ENCODE measurements at regions not wholly inside any gene's neighbourhood (a gene's known extent, or its start where the extent isn't known, plus 50 kb on each side); places are given as distances from the start of the nearest gene placed in this dataset.

DNA sequence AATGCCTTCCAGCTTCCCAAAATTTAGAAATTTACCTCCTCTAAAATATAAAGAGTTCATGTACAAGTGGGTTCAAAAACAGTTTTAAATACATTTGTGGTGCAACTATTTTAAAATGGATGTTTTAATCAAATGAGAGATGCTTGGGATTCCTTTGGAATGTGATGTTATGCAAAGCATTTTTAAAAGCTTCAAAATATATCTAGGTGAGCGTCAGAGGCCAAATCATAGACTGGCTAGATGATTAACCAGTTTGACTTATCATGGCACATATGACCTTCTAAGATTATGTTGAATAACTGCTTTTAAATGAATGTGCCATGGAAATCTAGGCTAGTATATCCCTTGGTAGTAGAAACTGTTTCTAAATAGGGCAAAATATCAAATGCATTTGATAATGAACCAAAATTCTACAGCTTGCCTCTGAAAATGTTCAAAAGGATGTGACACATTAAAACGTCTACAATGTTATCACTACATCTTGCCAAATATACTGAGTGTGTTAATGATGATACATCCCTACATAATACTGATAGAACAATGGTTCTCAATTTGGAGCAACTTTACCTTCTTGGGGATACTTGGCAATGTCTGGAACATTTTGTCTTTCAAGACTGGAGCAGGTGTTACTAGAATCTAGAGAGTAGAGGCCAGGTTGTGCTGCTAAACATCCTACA is 650.9 kb upstream of the ADGRL2 start:
- H3K4me3 ChIP-seq (replicated peaks in 1 of 3; ENCODE audit: insufficient read depth in 1 of 3, low read depth in 2 of 3, low read length in 3 of 3), result no peak overlapping the region
- H3K4me1 ChIP-seq (ENCODE audit: insufficient read depth, low read length), result no peaks in the 10 kb centered on the region
- FAIRE-seq (no peak), DNase-seq (ENCODE audit: low spot score) (no peak), ATAC-seq (no peak)
- H3K9me3 ChIP-seq (ENCODE audit: low read length), result peaks cover 79% of the 10 kb centered on the region
- no peaks in the 10 kb centered on the region for H3K36me3 ChIP-seq (replicated peaks in 1 of 2; ENCODE audit: control insufficient read depth in 1 of 2, insufficient read depth in 2 of 2, low read length in 2 of 2)
- H3K27me3 ChIP-seq (ENCODE audit: control insufficient read depth in 1 of 2, insufficient read depth in 2 of 2, low read length in 2 of 2), result no peaks in the 10 kb centered on the region; a peak in 1 of 5 replicates
- H3K9ac ChIP-seq (ENCODE audit: insufficient read depth, low read depth, low read length), result no peak overlapping the region
- H2AFZ ChIP-seq (ENCODE audit: low read length), result no peak overlapping the region
- no TSS peak for BruUV-seq (replicated peaks)
- no peaks in the 10 kb centered on the region for H4K20me1 ChIP-seq (ENCODE audit: insufficient read depth, low read length)
- in situ Hi-C loops (cut with HindIII; ENCODE audit: extremely low pct_ligation_motif_present, low pct_unique_long_range_greater_than_20kb), result no loop called here
- CTCF ChIA-PET (ENCODE audit: low intra/inter-chr PET ratio, low total read pairs), result no interaction called here
- WGBS (ENCODE audit: low lambda C conversion rate), result 3% methylated on average over 2 of the region's 2 CpGs
- TF ChIP-seq GATAD1 (CRISPR knock-in tag; IDR thresholded peaks at IDR 0.05), result no peak
- TF ChIP-seq ZEB1 (IDR thresholded peaks at IDR 0.05; ENCODE audit: insufficient replicate concordance, low read depth), result no peak
- TF ChIP-seq SP5 (CRISPR knock-in tag; IDR thresholded peaks at IDR 0.05; ENCODE audit: borderline replicate concordance, low read depth), result no peak
- no peak for TF ChIP-seq BRCA1 (CRISPR knock-in tag; IDR thresholded peaks at IDR 0.05)
- TF ChIP-seq ZNF343 (CRISPR knock-in tag; IDR thresholded peaks at IDR 0.05), result no peak
- TF ChIP-seq MEF2D (CRISPR knock-in tag; IDR thresholded peaks at IDR 0.05), result no peak
- TF ChIP-seq ZNF709 (CRISPR knock-in tag; IDR thresholded peaks at IDR 0.05), result no peak
- TF ChIP-seq AKAP8 (CRISPR knock-in tag; IDR thresholded peaks at IDR 0.05), result no peak
- TF ChIP-seq, protein P1, sequence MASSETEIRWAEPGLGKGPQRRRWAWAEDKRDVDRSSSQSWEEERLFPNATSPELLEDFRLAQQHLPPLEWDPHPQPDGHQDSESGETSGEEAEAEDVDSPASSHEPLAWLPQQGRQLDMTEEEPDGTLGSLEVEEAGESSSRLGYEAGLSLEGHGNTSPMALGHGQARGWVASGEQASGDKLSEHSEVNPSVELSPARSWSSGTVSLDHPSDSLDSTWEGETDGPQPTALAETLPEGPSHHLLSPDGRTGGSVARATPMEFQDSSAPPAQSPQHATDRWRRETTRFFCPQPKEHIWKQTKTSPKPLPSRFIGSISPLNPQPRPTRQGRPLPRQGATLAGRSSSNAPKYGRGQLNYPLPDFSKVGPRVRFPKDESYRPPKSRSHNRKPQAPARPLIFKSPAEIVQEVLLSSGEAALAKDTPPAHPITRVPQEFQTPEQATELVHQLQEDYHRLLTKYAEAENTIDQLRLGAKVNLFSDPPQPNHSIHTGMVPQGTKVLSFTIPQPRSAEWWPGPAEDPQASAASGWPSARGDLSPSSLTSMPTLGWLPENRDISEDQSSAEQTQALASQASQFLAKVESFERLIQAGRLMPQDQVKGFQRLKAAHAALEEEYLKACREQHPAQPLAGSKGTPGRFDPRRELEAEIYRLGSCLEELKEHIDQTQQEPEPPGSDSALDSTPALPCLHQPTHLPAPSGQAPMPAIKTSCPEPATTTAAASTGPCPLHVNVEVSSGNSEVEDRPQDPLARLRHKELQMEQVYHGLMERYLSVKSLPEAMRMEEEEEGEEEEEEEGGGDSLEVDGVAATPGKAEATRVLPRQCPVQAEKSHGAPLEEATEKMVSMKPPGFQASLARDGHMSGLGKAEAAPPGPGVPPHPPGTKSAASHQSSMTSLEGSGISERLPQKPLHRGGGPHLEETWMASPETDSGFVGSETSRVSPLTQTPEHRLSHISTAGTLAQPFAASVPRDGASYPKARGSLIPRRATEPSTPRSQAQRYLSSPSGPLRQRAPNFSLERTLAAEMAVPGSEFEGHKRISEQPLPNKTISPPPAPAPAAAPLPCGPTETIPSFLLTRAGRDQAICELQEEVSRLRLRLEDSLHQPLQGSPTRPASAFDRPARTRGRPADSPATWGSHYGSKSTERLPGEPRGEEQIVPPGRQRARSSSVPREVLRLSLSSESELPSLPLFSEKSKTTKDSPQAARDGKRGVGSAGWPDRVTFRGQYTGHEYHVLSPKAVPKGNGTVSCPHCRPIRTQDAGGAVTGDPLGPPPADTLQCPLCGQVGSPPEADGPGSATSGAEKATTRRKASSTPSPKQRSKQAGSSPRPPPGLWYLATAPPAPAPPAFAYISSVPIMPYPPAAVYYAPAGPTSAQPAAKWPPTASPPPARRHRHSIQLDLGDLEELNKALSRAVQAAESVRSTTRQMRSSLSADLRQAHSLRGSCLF (CRISPR knock-in tag; IDR thresholded peaks at IDR 0.05; ENCODE audit: borderline replicate concordance), result no peak
- TF ChIP-seq, protein P2, sequence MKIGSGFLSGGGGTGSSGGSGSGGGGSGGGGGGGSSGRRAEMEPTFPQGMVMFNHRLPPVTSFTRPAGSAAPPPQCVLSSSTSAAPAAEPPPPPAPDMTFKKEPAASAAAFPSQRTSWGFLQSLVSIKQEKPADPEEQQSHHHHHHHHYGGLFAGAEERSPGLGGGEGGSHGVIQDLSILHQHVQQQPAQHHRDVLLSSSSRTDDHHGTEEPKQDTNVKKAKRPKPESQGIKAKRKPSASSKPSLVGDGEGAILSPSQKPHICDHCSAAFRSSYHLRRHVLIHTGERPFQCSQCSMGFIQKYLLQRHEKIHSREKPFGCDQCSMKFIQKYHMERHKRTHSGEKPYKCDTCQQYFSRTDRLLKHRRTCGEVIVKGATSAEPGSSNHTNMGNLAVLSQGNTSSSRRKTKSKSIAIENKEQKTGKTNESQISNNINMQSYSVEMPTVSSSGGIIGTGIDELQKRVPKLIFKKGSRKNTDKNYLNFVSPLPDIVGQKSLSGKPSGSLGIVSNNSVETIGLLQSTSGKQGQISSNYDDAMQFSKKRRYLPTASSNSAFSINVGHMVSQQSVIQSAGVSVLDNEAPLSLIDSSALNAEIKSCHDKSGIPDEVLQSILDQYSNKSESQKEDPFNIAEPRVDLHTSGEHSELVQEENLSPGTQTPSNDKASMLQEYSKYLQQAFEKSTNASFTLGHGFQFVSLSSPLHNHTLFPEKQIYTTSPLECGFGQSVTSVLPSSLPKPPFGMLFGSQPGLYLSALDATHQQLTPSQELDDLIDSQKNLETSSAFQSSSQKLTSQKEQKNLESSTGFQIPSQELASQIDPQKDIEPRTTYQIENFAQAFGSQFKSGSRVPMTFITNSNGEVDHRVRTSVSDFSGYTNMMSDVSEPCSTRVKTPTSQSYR (CRISPR knock-in tag; IDR thresholded peaks at IDR 0.05; ENCODE audit: borderline replicate concordance), result no peak
- H3K4me2 ChIP-seq (ENCODE audit: low read depth, low read length), result no peak overlapping the region
- H3K27ac ChIP-seq (ENCODE audit: extremely low read length, insufficient read depth, low read length), result no peak overlapping the region
- POLR2A ChIA-PET, result no interaction called here
- no peaks in the 10 kb centered on the region for H3K79me2 ChIP-seq (ENCODE audit: insufficient read depth, low read length)
- intact Hi-C loops (cut with micrococcal nuclease; ENCODE audit: unreplicated experiment), result no loop called here

Data from HepG2 (cell line).